PFSK-1 (cell line): ENCODE measurements at regions not wholly inside any gene's neighbourhood (a gene's known extent, or its start where the extent isn't known, plus 50 kb on each side); places are given as distances from the start of the nearest gene placed in this dataset.

Experiments
- FOXP2 ChIP-seq: optimal IDR thresholded peaks from 2 replicates; pipeline ENCODE3; 2011; ENCODE audit warnings: borderline replicate concordance, control low read depth, inconsistent platforms; ENCODE audit not compliant: insufficient read depth; ENCODE audit errors: extremely low read length, extremely low read depth
- POLR2AphosphoS5 ChIP-seq: IDR thresholded peaks from 2 replicates; pipeline ENCODE4 v1.6.1; 2012; ENCODE audit warnings: low read depth, mild to moderate bottlenecking, control low read depth, low read length, moderate library complexity
- SIN3A ChIP-seq: IDR thresholded peaks from 2 replicates; pipeline ENCODE4 v1.6.1; 2012; ENCODE audit warnings: mild to moderate bottlenecking, low read length, moderate library complexity, borderline replicate concordance; ENCODE audit not compliant: insufficient read depth
- TAF1 ChIP-seq: IDR thresholded peaks from 2 replicates; pipeline ENCODE4 v1.6.1; 2012; ENCODE audit warnings: low read length, control low read depth, borderline replicate concordance; ENCODE audit not compliant: insufficient read depth
- TF ChIP-seq, protein P1 (sequence below), 2 experiments: IDR thresholded peaks; 2 replicates each; pipeline versions ENCODE4 v1.6.1 to v1.8.0; 2011 to 2012; ENCODE audit warnings: low read depth in 2 of 2, low read length in 2 of 2, control low read depth in 1 of 2, inconsistent platforms in 1 of 2, mild to moderate bottlenecking in 1 of 2, moderate library complexity in 1 of 2; ENCODE audit not compliant: insufficient read depth in 1 of 2

DNA sequence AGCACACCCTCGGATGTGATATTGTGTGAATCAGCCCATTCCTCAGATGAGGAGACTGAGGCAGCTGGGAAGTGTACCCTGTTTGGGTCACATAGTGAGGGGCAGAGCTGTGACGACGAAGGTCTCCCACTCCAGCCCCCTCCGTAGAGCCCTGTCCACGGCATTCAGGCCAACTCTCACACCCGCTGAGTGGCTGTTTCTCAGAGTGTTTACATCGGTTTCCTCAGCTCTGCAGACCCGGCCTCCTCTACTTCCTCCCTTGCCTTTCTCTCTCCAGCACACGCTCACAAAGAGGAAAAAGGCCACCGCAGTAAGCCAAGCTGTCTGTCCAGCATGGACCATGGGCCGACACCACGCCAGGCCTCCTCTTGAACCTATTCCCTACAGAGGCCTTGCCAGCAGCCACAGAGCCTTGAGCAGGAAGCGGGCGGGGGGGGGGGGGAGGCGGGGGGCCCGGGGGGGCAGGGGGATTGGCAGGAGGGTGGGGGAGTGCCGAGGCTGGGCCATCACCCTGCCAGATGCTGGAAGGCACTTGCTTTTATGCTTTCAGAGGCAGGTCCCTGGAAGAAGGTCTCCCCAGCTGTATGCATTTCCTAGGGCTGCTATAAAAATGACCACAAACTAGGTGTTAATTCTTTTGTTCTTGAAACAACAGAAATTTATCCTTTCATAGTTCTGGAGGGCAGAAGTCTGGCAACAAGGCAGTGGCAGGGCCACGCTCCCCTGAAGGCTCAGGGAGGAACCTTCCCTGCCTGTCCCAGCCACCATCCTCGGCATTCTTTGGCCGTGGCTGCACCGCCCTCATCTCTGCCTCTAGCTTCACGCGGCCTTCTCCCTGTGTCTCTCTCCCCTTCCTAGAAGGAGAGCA is 178.4 kb downstream of the PSMG1 start:
- TF ChIP-seq POLR2AphosphoS5 (no peak), SIN3A (no peak)
- TF ChIP-seq, protein P1, sequence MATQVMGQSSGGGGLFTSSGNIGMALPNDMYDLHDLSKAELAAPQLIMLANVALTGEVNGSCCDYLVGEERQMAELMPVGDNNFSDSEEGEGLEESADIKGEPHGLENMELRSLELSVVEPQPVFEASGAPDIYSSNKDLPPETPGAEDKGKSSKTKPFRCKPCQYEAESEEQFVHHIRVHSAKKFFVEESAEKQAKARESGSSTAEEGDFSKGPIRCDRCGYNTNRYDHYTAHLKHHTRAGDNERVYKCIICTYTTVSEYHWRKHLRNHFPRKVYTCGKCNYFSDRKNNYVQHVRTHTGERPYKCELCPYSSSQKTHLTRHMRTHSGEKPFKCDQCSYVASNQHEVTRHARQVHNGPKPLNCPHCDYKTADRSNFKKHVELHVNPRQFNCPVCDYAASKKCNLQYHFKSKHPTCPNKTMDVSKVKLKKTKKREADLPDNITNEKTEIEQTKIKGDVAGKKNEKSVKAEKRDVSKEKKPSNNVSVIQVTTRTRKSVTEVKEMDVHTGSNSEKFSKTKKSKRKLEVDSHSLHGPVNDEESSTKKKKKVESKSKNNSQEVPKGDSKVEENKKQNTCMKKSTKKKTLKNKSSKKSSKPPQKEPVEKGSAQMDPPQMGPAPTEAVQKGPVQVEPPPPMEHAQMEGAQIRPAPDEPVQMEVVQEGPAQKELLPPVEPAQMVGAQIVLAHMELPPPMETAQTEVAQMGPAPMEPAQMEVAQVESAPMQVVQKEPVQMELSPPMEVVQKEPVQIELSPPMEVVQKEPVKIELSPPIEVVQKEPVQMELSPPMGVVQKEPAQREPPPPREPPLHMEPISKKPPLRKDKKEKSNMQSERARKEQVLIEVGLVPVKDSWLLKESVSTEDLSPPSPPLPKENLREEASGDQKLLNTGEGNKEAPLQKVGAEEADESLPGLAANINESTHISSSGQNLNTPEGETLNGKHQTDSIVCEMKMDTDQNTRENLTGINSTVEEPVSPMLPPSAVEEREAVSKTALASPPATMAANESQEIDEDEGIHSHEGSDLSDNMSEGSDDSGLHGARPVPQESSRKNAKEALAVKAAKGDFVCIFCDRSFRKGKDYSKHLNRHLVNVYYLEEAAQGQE (IDR thresholded peaks at IDR 0.05; ENCODE audit: insufficient read depth in 1 of 2, low read depth in 2 of 2, low read length in 2 of 2), result 0 out of 4 replicates have a peak, but pooled peaks have one; percentile 16 to 20

DNA sequence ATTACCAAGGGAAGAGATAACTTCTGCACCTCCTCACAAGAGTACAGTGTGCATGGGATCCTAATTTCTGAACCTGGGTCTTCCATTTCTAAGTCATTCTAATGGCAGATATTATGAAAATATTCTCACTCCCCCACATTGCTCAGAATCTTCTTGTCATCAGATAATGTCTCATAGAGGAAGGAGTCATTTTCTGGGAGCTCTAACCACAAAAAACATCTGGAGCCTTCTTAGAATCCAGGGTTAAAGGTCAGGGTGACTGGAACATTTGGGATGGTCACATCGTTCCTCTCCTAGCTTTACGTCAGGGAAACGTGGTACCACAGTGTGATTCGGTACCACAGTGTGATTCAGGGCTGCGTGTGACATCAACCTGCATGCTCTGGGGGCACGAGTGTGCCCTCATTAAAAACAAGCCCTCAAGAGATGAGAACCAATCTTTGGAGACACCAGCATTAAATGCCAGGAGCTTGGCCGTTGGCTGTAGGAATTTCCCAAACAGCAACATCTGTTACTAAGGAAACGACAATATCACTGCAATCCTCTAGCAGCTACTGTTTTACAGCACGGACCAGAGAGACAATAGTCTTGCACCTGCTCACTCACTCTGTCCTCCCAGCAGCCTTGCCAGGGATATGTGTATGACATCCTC is 179.1 kb downstream of the PSMG1 start:
- TF ChIP-seq SIN3A (no peak), POLR2AphosphoS5 (no peak), TAF1 (no peak), FOXP2 (no peak)
- TF ChIP-seq, protein P1 (IDR thresholded peaks at IDR 0.05; ENCODE audit: insufficient read depth in 1 of 2, low read depth in 2 of 2, low read length in 2 of 2), result no peak

DNA sequence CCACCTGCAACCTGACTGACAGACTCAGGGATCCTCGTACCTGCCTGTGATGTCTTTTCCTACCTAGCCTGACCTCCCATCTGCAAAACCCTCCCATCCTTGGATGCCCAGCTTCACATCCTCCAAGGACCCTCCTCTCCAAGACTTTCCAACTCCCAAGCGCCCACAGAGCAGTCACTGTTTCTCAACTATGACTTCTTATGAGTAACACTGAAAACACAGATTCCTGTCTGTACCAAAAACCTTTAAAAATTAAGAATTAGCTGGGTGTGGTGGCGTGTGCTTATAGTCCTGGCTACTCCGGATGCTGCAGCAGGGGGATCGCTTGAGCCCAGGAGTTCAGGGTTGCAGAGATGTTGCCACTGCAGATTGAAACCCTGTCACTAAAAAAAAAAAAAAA is 181.9 kb downstream of the PSMG1 start:
- TF ChIP-seq POLR2AphosphoS5 (no peak), FOXP2 (no peak), SIN3A (no peak), TAF1 (no peak)
- TF ChIP-seq, protein P1 (IDR thresholded peaks at IDR 0.05; ENCODE audit: insufficient read depth in 1 of 2, low read depth in 2 of 2, low read length in 2 of 2), result no peak

DNA sequence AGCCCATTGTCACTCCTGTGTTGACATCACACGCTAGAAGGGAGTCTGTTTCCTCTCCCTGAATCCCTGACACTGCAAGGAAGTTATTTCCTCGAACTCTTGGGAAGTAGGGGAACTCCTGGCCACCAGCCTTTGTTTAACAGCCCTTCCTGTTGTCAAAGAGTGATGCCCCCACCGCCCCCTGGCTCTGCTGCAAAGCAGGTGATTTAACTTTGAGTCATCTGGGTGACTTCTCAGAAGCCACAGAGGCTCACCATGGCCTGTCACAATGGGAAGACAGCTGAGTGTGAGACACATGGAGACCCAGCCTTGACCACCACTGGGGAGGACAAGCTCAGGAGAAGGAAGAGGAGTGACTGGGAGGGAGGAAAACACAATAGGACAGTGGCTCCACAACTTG is 182.8 kb downstream of the PSMG1 start:
- no peak for TF ChIP-seq POLR2AphosphoS5
- no peak for TF ChIP-seq SIN3A
- TF ChIP-seq FOXP2, result no peak
- TF ChIP-seq, protein P1 (IDR thresholded peaks at IDR 0.05; ENCODE audit: insufficient read depth in 1 of 2, low read depth in 2 of 2, low read length in 2 of 2), result no peak
- TF ChIP-seq TAF1, result no peak
